HFFc6 (cell line): ENCODE measurements at regions not wholly inside any gene's neighbourhood (a gene's known extent, or its start where the extent isn't known, plus 50 kb on each side); places are given as distances from the start of the nearest gene placed in this dataset.

Experiments
- DNase-seq: peaks from one replicate; pipeline ENCODE4 v3.0.0-alpha.2; 2018
- H3K27ac Mint-ChIP-seq: 2 replicates; pipeline ENCODE4 v1.8.0; 2020; ENCODE audit warnings: mild to moderate bottlenecking, mixed read lengths
- H3K27me3 Mint-ChIP-seq: 2 replicates; pipeline ENCODE4 v1.8.0; 2021; ENCODE audit warnings: mild to moderate bottlenecking, moderate library complexity, mixed read lengths; ENCODE audit not compliant: insufficient read depth
- H3K36me3 Mint-ChIP-seq: 2 replicates; pipeline ENCODE4 v1.8.0; 2021; ENCODE audit warnings: low read depth, mixed read lengths
- H3K4me1 Mint-ChIP-seq: 2 replicates; pipeline ENCODE4 v1.8.0; 2020; ENCODE audit warnings: low read depth, mixed read lengths
- H3K4me3 Mint-ChIP-seq: 2 replicates; pipeline ENCODE4 v1.8.0; 2020; ENCODE audit warnings: mild to moderate bottlenecking, moderate library complexity, mixed read lengths
- H3K9me3 Mint-ChIP-seq: 2 replicates; pipeline ENCODE4 v1.8.0; 2020; ENCODE audit warnings: mild to moderate bottlenecking, mixed read lengths
- TF ChIP-seq, protein P1 (sequence below): fragments of 200-600 bp; sonication (generic); IDR thresholded peaks from 2 replicates; pipeline ENCODE4 v1.5.0; 2021; ENCODE audit warnings: antibody characterized with exemption, mild to moderate bottlenecking

- Mint-ChIP-seq H3K36me3 (no peaks in the 10 kb centered on the region), H3K4me3 (no peak overlapping the region), H3K4me1 (no peaks in the 10 kb centered on the region), H3K27ac (no peak overlapping the region), H3K9me3 (peaks cover 20% of the 10 kb centered on the region), H3K27me3 (no peaks in the 10 kb centered on the region)
- TF ChIP-seq, protein P1, sequence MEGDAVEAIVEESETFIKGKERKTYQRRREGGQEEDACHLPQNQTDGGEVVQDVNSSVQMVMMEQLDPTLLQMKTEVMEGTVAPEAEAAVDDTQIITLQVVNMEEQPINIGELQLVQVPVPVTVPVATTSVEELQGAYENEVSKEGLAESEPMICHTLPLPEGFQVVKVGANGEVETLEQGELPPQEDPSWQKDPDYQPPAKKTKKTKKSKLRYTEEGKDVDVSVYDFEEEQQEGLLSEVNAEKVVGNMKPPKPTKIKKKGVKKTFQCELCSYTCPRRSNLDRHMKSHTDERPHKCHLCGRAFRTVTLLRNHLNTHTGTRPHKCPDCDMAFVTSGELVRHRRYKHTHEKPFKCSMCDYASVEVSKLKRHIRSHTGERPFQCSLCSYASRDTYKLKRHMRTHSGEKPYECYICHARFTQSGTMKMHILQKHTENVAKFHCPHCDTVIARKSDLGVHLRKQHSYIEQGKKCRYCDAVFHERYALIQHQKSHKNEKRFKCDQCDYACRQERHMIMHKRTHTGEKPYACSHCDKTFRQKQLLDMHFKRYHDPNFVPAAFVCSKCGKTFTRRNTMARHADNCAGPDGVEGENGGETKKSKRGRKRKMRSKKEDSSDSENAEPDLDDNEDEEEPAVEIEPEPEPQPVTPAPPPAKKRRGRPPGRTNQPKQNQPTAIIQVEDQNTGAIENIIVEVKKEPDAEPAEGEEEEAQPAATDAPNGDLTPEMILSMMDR = no peak
- DNase-seq = no peak
These were observed 275.5 kb downstream of the CDH19 start for GRCh38 chr18:66328296-66328878.

DNA sequence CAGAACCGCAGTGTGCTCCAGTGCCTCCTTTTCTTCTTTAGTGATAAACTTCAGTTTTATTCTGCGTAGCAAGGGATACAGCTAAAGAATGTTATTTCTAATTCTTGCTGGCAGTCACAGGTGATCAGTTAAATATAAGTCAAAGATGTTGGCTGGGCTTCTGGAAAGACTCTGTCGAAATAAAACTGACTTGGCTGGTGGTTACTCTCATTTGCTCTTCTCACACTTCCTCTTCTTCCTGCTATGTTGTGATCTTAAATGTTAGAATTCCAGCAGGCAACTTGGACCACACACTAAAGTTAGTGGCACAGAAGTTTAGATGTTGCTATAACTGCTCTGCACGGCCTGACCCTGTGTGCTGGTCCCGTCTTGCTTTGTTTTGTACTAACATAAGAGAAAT is 278.6 kb downstream of the CDH19 start:
- Mint-ChIP-seq H3K4me1 (no peaks in the 10 kb centered on the region), H3K4me3 (no peak overlapping the region), H3K27me3 (no peaks in the 10 kb centered on the region), H3K9me3 (peaks cover 33% of the 10 kb centered on the region), H3K36me3 (no peaks in the 10 kb centered on the region), H3K27ac (no peak overlapping the region)
- TF ChIP-seq, protein P1 = no peak
- DNase-seq = no peak

DNA sequence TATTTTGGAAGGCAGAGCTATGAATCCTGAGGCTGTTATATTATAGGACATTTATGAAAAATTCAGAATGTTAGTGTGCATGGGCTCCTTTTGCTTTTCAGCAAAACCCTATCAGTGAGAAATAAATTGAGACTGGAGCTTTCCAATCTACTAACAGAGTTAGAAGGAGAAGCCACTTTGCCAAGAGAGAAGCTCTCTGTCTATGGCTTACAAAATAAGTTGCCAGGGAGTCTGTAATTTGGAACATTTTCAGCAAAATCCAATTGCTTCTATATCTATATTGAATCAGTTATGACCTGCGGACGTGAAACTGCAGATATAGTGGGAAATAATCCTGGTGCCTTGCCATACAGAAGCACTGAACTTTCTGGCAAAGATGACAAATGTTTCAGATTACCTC is 279.3 kb downstream of the CDH19 start:
- no peaks in the 10 kb centered on the region for H3K36me3 Mint-ChIP-seq
- no peaks in the 10 kb centered on the region for H3K27me3 Mint-ChIP-seq
- H3K4me1 Mint-ChIP-seq = no peaks in the 10 kb centered on the region
- TF ChIP-seq, protein P1 = no peak
- H3K27ac Mint-ChIP-seq = no peak overlapping the region
- DNase-seq = no peak
- H3K9me3 Mint-ChIP-seq = peaks cover 37% of the 10 kb centered on the region
- no peak overlapping the region for H3K4me3 Mint-ChIP-seq

DNA sequence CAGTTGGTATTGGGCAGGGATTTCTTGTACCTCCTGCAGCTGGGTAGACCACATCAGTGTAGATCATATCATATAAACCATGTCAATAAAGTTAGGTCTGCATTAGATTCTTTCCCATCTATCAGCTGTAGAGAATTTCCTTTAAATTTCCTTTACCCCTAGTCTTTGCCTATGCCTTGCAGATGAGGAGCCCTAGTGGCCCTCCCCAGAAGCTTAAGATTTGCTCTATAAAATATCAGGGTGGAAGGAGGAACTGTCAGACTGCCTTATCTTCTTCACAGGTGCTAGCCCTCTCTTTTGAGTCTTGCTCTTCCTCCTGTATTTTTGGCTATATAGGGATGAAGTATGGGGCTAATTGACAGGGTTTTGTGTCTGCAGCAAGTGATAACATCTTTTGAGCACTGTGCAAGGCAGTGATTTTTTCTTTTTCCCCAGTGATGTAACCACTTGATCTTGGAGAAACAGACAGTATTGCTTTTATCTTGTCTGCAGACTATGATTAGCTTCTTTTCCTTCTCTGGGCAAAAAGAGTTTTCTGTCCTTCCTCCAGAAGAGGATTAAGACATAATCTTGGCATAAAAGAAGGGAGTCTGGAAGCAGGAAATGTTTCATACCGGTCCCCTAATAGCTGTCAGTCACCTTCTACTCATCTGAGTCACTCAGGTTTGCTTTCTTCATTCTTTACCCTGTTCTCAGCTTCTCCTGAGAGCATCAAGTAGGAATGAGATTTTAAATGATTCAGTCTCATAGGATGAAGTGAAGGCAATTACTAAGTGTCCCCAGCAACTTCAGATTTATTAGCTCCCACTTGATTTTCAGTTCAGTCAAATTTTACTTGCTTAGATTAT is 286.4 kb downstream of the CDH19 start:
- H3K27ac Mint-ChIP-seq = no peak overlapping the region
- H3K9me3 Mint-ChIP-seq = peaks cover 43% of the 10 kb centered on the region
- no peaks in the 10 kb centered on the region for H3K4me1 Mint-ChIP-seq
- H3K4me3 Mint-ChIP-seq = no peak overlapping the region
- H3K36me3 Mint-ChIP-seq = no peaks in the 10 kb centered on the region
- TF ChIP-seq, protein P1 = no peak
- DNase-seq = no peak
- H3K27me3 Mint-ChIP-seq = no peaks in the 10 kb centered on the region

GRCh38 chr18:66316701-66317100 is 287.2 kb downstream of the CDH19 start:
- Mint-ChIP-seq H3K9me3 (peaks cover 48% of the 10 kb centered on the region), H3K27ac (no peak overlapping the region), H3K4me1 (no peaks in the 10 kb centered on the region), H3K4me3 (no peak overlapping the region), H3K27me3 (no peaks in the 10 kb centered on the region), H3K36me3 (no peaks in the 10 kb centered on the region)
- no peak for DNase-seq
- TF ChIP-seq, protein P1 = no peak
